Skin of body (tissue), 1 donor: ENCODE measurements at regions not wholly inside any gene's neighbourhood (a gene's known extent, or its start where the extent isn't known, plus 50 kb on each side); places are given as distances from the start of the nearest gene placed in this dataset.
"Not testable (repeated sequence)": the region's sequence is repeated elsewhere in the genome, so short reads cannot be mapped to it uniquely, and the experiment has no call there.

Experiments used
- DNase-seq: peaks from one replicate; lab custom pipeline; 2025; lab: John Stamatoyannopoulos, UW

DNA sequence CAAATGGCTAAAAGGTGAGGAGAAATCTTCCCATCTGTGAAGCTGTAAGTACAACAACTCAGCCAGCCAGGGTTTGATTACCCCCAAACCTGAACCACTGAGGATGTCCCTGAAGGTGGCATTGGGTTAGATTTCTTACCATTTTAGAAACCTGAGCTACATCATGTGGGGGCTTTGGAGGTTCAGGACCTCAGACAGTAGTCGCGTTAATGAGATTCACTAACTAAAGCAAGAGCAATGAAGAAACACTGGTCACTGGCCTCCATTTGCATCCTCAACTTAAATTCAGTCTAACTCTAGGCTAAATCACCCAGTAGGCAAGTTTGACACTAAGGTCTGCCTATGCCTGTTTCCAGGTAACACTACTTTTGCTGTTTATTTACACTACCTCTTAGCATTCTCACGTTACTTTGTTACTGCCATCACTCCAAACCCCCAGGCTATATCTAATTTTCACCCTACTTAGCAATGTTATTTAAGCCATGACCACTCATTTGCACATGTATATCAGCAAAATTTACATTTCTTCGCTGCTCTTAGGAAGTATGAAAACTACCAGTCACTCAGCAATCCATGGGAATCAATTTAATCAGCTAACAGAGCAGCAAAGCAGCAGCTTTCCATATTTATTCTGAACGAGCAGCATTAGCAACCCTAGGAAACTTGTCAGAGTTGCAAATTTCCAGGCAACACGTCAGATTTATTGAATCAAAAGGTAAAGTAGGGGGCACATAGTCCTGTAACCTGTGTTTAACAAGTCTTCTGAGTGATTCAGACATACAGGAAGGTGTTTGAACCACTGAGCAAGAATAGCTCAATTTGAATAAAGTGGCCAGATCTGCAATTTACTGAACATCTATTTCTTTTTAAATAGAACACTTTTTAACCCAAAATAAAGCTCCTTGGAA is 788.4 kb upstream of the SORCS1 start:
- no peak for DNase-seq

- not testable (repeated sequence) for DNase-seq
Observed at GRCh38 chr10:107950411-107951062, 786.0 kb upstream of the SORCS1 start.

- no peak for DNase-seq
Observed at GRCh38 chr10:107942826-107943225, 778.3 kb upstream of the SORCS1 start.

DNA sequence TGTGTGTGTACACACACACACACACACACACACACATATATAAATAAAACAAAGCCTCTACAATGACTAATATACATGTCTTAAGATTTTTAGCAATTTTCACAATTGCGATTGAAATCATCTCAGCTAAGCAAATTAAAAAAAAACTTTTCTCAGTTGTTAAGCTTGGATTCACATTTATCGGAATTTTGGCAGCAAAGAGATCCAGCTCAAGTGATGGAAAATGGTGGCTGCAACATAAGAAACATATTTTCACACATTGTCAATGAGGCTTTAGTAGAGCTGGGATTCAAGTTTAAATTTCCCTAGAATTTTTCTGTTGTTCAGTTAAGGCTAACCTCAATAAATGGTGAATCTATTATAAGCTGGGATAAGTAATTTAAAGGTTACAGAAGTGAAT is 768.6 kb upstream of the SORCS1 start:
- DNase-seq, result no peak

GRCh38 chr10:107931808-107932207 is 767.3 kb upstream of the SORCS1 start:
- DNase-seq, result no peak

DNA sequence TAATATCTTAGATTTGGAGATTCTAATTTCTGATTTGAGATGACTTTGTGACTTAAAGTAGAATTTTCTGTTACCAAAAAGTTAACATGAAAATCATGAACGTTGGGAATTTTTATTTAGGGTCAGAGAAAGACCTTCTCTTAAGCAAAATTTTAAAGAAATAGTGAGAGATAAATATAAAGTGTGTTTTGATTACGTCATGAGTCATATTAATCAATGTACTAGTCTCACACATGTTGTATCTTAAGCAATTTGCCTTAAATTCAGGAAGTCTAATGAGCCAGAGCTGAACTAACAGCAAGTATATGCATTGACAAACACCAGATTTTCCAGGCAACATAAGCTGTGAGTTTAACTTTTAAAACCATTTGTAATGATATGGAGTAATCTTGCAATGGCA is 765.5 kb upstream of the SORCS1 start:
- DNase-seq, result no peak

DNA sequence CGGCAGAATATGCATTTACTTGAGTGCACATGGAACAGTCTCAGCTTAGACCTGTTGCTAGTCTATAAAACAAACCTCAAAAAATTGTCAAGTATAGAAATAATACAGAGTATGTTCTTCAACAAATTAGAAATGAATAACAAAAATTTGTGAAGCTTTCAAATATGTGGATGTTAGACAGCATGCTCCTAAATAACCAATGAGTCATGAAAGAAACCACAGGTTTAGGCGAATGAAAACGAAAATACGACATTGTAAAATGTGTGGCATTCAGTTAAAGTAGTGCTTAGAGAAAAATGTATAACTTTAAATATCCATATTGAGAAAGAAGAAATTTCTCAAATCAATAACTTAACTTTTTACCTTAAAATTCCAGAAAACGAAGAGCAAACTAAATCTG is 760.0 kb upstream of the SORCS1 start:
- no peak for DNase-seq

DNA sequence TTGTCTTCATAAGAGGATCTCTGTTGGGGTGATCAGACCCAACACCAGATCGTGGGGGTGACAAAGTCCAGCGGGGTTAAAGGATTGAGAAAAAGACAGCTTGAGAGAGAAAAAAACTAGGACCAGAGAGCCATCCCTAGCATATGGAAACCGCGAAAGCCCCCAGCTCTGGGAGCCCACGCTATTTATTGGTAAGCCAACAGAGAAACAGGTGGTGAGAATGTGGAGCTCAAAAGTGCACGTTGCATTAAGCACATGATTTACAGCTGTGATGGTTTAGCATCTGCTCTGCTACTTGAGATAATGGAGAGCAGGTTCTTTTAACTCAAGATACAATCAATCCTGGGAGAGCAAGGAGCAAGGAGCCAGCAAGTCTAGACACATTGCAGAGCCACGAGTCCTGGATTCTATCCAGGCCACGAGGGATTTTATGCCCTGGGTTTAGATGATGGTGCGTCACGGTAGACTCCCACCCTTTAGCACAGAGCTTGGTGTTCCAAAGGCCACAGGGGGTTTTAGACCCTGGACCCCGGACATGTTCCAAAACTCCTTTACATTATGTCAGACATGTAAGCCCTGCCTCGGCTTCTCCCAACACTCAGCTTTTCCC is 755.2 kb upstream of the SORCS1 start:
- DNase-seq, result no peak

- DNase-seq, result no peak
Observed at GRCh38 chr10:107918171-107918570, 753.7 kb upstream of the SORCS1 start.

DNA sequence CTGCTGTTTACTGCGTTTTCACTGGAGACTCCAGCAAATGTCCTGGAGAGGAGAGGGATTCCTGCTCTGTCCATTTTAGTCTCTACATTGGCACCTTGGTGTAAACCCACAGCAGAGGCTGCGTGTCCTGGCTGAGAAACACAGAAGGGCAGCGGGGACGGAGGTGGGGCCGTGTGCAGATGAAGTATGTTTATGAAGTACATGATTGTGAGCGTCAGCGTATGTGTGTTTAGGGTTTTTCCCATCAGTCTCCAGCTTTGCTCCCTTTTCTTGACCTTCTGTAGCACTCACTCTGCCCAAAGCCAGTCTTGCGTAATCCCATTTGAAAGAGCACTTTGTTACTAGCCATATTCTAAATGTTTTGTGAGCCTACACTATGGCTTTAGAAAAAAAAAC is 750.7 kb upstream of the SORCS1 start:
- no peak for DNase-seq

DNA sequence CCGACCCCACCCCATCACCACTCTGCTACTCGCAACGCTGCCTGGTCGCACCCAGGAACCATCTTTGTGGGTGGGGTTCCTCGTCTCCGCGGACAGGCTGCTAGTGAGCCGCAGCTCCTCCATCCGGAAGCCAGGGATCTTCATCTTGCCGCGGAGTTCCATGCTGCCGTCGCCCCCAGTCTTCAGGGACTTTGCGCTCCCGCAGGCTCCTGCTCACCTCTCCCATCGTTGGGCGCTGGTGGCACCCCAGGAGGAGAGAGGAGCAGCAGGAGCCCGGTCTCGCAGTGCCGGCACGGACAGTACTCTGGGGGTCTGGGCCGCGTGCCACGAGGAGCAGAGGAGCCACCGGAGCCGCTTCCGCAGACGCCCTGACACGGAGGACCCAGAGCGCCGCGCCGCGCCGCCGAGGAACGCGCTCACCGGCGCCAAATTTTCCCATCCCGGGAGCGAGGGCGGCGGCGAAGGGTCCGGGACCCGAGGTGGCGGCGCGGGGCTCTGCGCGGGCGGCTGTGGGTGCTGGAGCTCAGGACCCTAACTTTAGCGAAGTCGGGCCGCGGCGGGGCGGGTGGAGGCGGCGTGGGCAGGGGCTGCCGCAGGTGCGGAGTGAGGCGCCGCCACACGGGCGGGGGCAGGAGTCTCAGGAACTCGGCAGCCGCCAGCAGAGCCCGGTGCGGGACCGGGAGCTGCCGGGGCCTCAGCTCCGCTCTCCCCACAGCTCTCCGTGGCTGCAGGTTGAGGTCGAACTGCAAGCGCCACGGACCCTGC is 750.1 kb upstream of the SORCS1 start:
- DNase-seq, result no peak

DNA sequence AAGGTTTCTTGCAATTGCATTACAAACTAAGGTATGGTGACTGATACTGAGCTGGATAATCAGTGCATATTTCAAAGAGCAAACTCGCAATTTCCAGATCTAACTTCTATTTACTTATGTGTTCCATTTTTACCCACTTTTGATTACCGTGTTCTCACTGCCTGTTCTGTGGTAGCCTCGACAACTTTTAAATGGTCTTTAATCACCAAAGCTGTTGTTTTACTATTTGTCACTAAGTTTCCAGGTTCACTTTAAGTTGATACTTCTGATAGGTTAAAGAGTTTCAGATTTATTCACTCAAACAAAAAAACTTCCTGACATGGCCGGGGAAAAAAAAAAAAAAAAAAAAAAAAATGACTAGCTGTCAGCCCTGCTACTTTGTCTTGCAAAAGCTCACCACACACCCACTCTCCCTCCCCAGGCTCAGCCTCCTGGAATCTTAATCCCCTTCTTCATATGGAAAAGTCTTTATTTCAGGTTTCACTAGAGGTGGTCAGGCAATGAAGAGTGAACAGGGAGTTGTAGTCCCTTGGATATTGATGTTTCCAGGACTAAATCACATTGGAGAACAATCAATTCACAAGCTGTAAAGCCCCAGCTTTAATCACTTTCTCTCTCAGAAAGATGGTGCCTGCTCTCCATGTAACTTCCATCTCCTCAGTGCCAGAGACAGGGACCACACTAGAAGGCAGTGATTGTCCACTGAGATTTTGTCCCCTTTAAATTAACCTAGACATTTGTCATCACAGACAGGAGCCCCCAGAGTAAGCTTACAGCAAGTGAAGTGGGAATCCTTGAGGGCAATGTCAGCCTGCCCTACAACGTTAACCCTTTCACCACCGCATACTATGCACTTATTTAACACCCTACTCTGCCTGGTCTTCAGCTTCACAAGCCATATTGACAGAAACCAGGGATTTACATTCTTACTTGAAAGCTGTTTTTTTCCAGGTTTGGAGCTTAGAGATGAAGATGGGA is 749.1 kb upstream of the SORCS1 start:
- DNase-seq, result no peak

DNA sequence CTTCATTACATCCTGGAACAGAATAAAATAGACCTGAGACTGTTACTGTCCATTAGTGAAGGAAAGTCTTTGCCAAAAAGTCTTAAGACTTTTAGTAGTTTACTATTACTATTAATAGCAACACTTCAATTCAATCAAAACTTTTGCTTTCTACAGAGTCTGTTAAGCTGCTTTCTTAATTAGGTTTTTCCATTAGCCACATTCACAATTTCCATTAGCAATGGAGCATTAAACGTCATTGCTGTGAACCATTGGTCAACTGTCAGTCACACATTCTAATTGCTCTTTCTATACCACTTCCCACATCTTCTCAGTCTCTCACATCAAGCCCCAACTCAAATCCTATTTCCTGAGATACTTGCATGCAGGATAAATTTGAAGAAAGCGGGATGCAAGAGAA is 736.6 kb upstream of the SORCS1 start:
- no peak for DNase-seq

GRCh38 chr10:107900131-107900530 is 735.6 kb upstream of the SORCS1 start:
- DNase-seq, result no peak

DNA sequence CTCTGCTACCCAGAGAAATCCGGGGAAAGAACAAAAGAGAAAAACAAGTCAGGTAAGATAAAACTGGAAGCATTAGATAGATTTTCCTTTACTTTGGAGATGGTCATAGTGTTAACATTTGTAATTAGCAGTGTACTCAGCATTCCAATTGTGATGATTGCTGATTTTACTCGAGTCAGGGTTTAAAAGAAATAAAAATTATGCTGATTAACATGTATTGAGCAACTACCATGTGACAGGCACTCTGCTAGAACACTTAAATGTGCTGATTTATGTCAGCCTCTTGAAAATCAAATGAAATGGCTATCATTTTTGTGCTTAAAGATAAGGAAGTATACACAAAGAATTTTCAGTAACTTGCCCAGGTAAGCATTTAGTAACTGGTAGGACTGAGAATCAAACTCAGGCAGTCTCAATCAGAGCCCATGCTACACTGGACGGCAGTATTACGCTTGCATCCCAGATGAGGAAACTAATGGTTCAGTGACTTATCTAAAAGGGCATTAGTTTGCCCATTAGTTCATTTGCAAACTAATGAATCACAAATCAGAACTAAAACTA is 735.1 kb upstream of the SORCS1 start:
- no peak for DNase-seq

DNA sequence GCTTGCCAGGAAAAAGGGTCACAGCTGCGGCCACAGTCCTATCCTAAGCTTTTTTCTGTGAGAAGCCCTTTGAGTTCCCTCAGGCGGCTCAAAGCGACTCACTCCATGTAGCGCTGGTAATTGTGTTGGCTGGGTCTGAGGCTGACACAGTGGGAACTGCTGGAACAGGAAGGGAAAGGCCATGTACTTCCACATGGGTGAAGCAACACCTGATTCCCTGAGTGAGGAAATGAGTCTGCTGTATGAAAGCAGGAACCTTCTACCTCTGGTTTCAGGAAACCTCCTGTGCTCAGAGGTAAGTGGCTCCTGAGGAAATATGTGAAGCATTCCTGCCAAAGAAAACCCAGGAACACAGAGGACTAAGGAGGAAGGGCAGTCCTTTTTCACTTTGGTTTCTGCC is 734.6 kb upstream of the SORCS1 start:
- DNase-seq, result no peak

DNA sequence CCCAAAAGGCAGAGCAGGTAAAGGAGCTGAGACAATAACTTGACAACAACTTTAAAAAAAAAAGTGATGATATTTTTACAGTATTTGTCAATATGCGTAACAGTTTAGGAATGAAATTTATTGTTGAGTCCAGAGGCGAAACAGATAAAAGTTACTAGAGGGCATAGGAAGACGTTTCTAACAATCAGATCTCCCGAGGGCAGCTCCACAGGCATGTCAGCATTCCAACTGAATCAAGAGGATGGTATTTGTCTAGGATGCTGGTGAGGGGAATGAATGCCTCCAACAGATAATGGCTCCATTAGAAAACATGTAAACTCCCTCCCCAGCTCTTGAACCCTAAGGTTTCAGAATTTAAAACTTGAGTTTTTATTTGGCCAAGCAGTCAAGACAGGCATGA is 733.9 kb upstream of the SORCS1 start:
- DNase-seq, result no peak

DNA sequence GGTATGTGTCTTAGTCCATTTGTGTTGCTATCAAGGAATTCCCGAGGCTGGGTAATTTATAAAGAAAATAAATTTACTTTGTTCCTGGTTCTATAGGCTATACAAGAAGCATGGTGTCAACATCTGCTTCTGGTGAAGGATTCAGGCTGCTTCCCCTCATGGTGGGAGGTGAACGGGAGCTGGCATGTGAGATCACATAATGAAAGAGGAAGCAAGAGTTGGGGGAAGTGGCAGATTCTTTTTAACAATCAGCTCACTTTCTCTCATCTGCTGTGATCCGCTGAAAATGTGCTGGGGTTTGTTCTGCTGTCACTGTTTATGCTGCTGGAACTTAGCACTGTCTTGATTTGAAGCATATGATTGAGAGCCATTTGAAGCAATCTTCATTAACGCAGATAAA is 730.0 kb upstream of the SORCS1 start:
- no peak for DNase-seq

- no peak for DNase-seq
Observed at GRCh38 chr10:107889105-107889504, 724.6 kb upstream of the SORCS1 start.

GRCh38 chr10:107880185-107880584 is 715.7 kb upstream of the SORCS1 start:
- DNase-seq, result no peak
